Breast epithelium (tissue), 4 donors: ENCODE measurements at regions not wholly inside any gene's neighbourhood (a gene's known extent, or its start where the extent isn't known, plus 50 kb on each side); places are given as distances from the start of the nearest gene placed in this dataset.

Experiments used
- DNase-seq, 2 donors: peaks; one replicate each; pipeline ENCODE4 v3.0.0-alpha.2; 2019; ENCODE audit warnings: low spot score in 2 of 2
- H3K27ac ChIP-seq, 2 donors: fragments of 200-600 bp; sonication (generic) in 1 of 2; one replicate each; pipeline ENCODE4 v1.5.1; 2016 to 2019; ENCODE audit warnings: mild to moderate bottlenecking in 1 of 2
- H3K27me3 ChIP-seq, 2 donors: fragments of 200-600 bp; sonication (generic) in 1 of 2; one replicate each; pipeline versions ENCODE4 v1.5.1 to v1.6.0; 2017 to 2019; ENCODE audit warnings: control low read depth in 1 of 2, mild to moderate bottlenecking in 1 of 2
- H3K36me3 ChIP-seq: fragments of 200-600 bp; one replicate; pipeline ENCODE4 v1.5.1; 2019
- H3K4me1 ChIP-seq, 2 donors: fragments of 200-600 bp; sonication (generic); one replicate each; pipeline ENCODE4 v1.5.1; 2016 to 2019; ENCODE audit warnings: control low read depth in 1 of 2
- H3K4me3 ChIP-seq, 3 donors: fragments of 200-600 bp; sonication (generic); 1 replicate in 2 of 3; 2 replicates in 1 of 3; pipeline ENCODE4 v1.5.1; 2016 to 2019; ENCODE audit warnings: mild to moderate bottlenecking in 3 of 3, moderate library complexity in 2 of 3
- H3K9me3 ChIP-seq, 2 donors: fragments of 200-600 bp; sonication (generic) in 1 of 2; one replicate each; pipeline ENCODE4 v1.5.1; 2016 to 2019; ENCODE audit warnings: control low read depth in 1 of 2
- POLR2A ChIP-seq: fragments of 450-650 bp; IDR thresholded peaks from one replicate; pipeline ENCODE4 v1.6.1; 2016; ENCODE audit warnings: antibody characterized with exemption, mild to moderate bottlenecking, moderate library complexity
- POLR2AphosphoS5 ChIP-seq, 3 donors: sonication (generic); formaldehyde crosslinking; IDR thresholded peaks; one replicate each; pipeline ENCODE4 v1.6.1; 2017; ENCODE audit warnings: antibody characterized with exemption in 3 of 3
- intact Hi-C: fragments of 100-400 bp; cut with DNase I; formaldehyde crosslinking; loops from one replicate; pipeline ENCODE4 v1.15.1; 2023; ENCODE audit warnings: low total_unique reads
- TF ChIP-seq, protein P1 (sequence below), 3 donors: fragments of 450-650 bp; IDR thresholded peaks; one replicate each; pipeline ENCODE4 v1.5.1; 2016 to 2017; ENCODE audit warnings: antibody characterized with exemption in 3 of 3, mild to moderate bottlenecking in 3 of 3, moderate library complexity in 3 of 3

DNA sequence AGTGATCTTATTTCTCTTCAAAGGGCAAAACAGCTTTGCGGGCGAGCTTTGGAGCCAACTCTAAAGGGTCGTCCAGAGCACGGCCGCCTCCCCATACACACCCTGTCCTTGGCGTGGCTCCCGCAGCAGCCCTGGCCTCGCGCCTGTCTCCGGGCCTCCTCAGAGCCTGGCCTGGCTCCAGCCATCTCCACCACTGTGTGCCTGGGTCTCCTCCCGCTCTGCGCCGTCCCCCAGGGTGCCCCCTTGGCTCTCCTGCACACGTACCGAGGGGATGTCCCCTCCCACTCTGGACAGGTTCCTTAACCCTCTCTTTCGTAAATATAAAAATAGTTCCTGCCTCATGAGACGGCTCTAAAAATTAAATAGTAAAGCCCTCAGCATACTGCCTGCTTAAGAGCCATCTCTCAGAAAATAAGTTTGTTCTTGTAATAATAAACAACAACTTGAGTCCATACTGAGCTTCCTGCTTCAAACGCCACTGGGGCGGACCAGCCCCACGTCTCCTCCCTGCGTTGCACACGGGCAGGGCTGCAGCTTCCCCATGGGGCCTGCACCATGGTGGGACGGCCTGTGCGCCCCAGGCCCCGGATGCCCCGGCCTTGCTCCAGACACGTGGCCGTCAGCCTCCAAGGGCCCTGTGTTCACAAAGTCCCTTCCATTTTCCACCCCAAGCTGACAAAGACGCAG, 226.2 kb downstream of the TTLL2 start:
- no peak for DNase-seq
- intact Hi-C loops = no loop called here
- no peaks in the 10 kb centered on the region for H3K36me3 ChIP-seq
- TF ChIP-seq POLR2AphosphoS5 (IDR thresholded peaks at IDR 0.05) (peak in 1 of 3 donors; percentile 39), POLR2A (no peak)
- H3K4me1 ChIP-seq = no peaks in the 10 kb centered on the region
- peak overlapping the region in 1 of 3 donors; percentile 19 for H3K4me3 ChIP-seq
- peaks cover 6 to 8% of the 10 kb centered on the region in 2 donors for H3K9me3 ChIP-seq
- H3K27me3 ChIP-seq = no peaks in the 10 kb centered on the region
- H3K27ac ChIP-seq = peak overlapping the region; percentile 17 to 36

DNA sequence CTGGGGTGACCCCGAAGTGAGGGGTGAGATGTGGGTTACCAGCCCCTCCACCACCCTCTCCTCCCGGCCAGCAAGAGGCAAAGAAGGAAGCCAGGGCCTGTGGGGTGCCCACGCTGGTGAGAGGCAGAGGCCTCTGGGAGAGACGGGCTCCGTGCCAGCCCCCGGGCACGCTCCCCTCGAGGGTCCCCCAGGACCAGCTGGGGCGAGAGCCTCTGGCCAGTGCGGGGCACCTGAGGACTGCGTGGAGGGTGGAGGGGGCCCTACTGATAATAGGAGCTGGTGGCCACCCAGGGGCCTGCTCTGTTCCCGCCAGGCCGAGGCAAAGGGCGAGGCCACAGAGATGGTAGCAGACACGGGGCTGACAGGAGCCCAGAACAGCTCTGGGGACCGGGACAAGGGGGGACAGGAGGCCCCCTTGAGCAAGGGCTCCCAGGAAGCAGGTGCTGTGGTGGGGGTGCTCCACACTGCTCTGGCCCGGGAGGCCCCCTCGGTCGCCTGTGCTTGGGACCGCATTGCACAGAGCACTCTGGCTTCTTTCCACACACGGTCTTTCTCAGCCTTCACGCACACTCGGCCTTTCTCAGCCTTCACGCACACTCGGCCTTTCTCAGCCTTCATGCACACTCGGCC, 226.9 kb downstream of the TTLL2 start:
- Histone ChIP-seq H3K27ac (peak overlapping the region; percentile 17 to 36), H3K27me3 (no peaks in the 10 kb centered on the region), H3K4me3 (no peak overlapping the region), H3K36me3 (no peaks in the 10 kb centered on the region), H3K9me3 (peaks cover 6 to 10% of the 10 kb centered on the region in 2 donors), H3K4me1 (no peaks in the 10 kb centered on the region)
- TF ChIP-seq, protein P1, sequence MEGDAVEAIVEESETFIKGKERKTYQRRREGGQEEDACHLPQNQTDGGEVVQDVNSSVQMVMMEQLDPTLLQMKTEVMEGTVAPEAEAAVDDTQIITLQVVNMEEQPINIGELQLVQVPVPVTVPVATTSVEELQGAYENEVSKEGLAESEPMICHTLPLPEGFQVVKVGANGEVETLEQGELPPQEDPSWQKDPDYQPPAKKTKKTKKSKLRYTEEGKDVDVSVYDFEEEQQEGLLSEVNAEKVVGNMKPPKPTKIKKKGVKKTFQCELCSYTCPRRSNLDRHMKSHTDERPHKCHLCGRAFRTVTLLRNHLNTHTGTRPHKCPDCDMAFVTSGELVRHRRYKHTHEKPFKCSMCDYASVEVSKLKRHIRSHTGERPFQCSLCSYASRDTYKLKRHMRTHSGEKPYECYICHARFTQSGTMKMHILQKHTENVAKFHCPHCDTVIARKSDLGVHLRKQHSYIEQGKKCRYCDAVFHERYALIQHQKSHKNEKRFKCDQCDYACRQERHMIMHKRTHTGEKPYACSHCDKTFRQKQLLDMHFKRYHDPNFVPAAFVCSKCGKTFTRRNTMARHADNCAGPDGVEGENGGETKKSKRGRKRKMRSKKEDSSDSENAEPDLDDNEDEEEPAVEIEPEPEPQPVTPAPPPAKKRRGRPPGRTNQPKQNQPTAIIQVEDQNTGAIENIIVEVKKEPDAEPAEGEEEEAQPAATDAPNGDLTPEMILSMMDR (IDR thresholded peaks at IDR 0.05) = no peak
- TF ChIP-seq POLR2AphosphoS5 (IDR thresholded peaks at IDR 0.05) (no peak), POLR2A (no peak)
- no peak for DNase-seq
- intact Hi-C loops = no loop called here

DNA sequence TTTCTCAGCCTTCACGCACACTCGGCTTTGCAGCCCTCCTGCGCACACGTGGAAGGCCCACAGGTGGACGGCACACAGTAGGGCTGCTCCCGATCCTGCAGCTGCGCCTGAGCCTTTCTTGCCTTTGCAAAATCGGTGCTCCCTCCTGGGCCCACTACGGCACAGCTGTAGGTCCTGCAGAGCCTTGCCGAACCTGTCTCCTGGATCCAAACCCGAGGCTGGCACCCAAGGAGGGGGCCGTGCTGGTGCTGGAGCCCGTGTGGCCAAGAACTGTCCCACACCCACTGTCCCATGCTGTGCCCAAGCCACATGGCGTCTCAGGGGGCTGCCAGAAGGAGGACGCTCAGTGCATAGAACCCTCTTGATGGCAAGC, 227.4 kb downstream of the TTLL2 start:
- Histone ChIP-seq H3K27ac (no peak overlapping the region), H3K27me3 (no peaks in the 10 kb centered on the region), H3K4me3 (no peak overlapping the region), H3K36me3 (no peaks in the 10 kb centered on the region), H3K9me3 (peaks cover 6 to 10% of the 10 kb centered on the region in 2 donors), H3K4me1 (no peaks in the 10 kb centered on the region)
- intact Hi-C loops = no loop called here
- no peak for DNase-seq
- TF ChIP-seq, protein P1 (IDR thresholded peaks at IDR 0.05) = no peak
- TF ChIP-seq POLR2A (no peak), POLR2AphosphoS5 (IDR thresholded peaks at IDR 0.05) (no peak)

GRCh38 chr6:167552961-167553735, 228.3 kb downstream of the TTLL2 start:
- TF ChIP-seq POLR2A (no peak), POLR2AphosphoS5 (IDR thresholded peaks at IDR 0.05) (no peak)
- TF ChIP-seq, protein P1 (IDR thresholded peaks at IDR 0.05) = no peak
- Histone ChIP-seq H3K4me1 (no peaks in the 10 kb centered on the region), H3K9me3 (peaks cover 6 to 10% of the 10 kb centered on the region in 2 donors), H3K27ac (no peak overlapping the region), H3K4me3 (no peak overlapping the region), H3K27me3 (no peaks in the 10 kb centered on the region), H3K36me3 (no peaks in the 10 kb centered on the region)
- no peak for DNase-seq
- intact Hi-C loops = no loop called here

DNA sequence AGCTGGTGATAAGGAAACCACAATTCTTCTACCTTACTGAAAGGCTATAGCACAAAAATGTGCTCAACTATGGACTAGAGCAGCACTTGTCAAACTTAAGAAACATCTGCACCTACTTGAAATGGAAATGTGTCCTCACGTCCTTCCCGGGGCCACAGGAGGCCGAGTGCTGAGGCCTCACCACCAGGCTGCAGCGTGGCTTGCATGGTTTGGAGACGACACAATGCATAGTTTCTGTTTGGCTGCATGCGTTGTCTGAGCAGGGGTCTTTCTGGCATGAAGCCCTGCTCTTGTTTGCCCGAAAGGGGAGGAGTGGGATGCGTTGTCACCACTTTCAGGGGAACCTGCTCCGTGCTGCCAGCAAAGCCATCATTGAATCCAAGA, 228.8 kb downstream of the TTLL2 start:
- H3K27me3 ChIP-seq = no peaks in the 10 kb centered on the region
- no peaks in the 10 kb centered on the region for H3K4me1 ChIP-seq
- intact Hi-C loops = no loop called here
- DNase-seq = no peak
- no peak overlapping the region for H3K27ac ChIP-seq
- no peaks in the 10 kb centered on the region for H3K36me3 ChIP-seq
- H3K4me3 ChIP-seq = no peak overlapping the region
- TF ChIP-seq POLR2AphosphoS5 (IDR thresholded peaks at IDR 0.05) (no peak), POLR2A (no peak)
- TF ChIP-seq, protein P1 (IDR thresholded peaks at IDR 0.05) = no peak
- peaks cover 6 to 10% of the 10 kb centered on the region in 2 donors for H3K9me3 ChIP-seq
